SJSA1 (cell line): ENCODE measurements at regions not wholly inside any gene's neighbourhood (a gene's known extent, or its start where the extent isn't known, plus 50 kb on each side); places are given as distances from the start of the nearest gene placed in this dataset.

Experiments used
- DNase-seq, 2 experiments: peaks; one replicate each; pipeline ENCODE4 v3.0.0-alpha.2; 2015 to 2020; ENCODE audit warnings: low spot score in 2 of 2, low read depth in 1 of 2
- H3K27ac ChIP-seq: fragments of 250-450 bp; sonication (Bioruptor Pico); 2 replicates; pipeline ENCODE4 v1.5.1; 2020; ENCODE audit warnings: mild to moderate bottlenecking, moderate library complexity
- H3K27me3 ChIP-seq: fragments of 250-450 bp; sonication (Bioruptor Pico); replicated peaks from 2 replicates; pipeline ENCODE4 v1.5.1; 2020; ENCODE audit warnings: mild to moderate bottlenecking, moderate library complexity
- H3K36me3 ChIP-seq: fragments of 250-450 bp; sonication (Bioruptor Pico); 2 replicates; pipeline ENCODE4 v1.5.1; 2020; ENCODE audit warnings: mild to moderate bottlenecking
- H3K4me1 ChIP-seq: fragments of 250-450 bp; sonication (Bioruptor Pico); replicated peaks from 2 replicates; pipeline ENCODE4 v1.6.1; 2021; ENCODE audit warnings: mild to moderate bottlenecking
- H3K4me3 ChIP-seq: fragments of 250-450 bp; sonication (Bioruptor Pico); 2 replicates; pipeline ENCODE4 v1.5.1; 2020; ENCODE audit warnings: mild to moderate bottlenecking
- H3K9me3 ChIP-seq: fragments of 250-450 bp; sonication (Bioruptor Pico); replicated peaks from 2 replicates; pipeline ENCODE4 v1.5.1; 2020; ENCODE audit warnings: mild to moderate bottlenecking

GRCh38 chr2:204280262-204280668, 265.0 kb upstream of the PARD3B start:
- Histone ChIP-seq H3K4me1 (peaks cover 7% of the 10 kb centered on the region), H3K27me3 (no peaks in the 10 kb centered on the region), H3K4me3 (no peak overlapping the region), H3K27ac (no peak overlapping the region), H3K36me3 (no peaks in the 10 kb centered on the region), H3K9me3 (no peaks in the 10 kb centered on the region; the same call in 1 of the 2 replicates)
- DNase-seq, result no peak

GRCh38 chr2:204282081-204282480, 263.2 kb upstream of the PARD3B start:
- DNase-seq, result no peak
- no peak overlapping the region for H3K27ac ChIP-seq
- H3K4me3 ChIP-seq, result no peak overlapping the region
- H3K4me1 ChIP-seq, result peaks cover 7% of the 10 kb centered on the region
- no peaks in the 10 kb centered on the region for H3K36me3 ChIP-seq
- H3K9me3 ChIP-seq, result no peaks in the 10 kb centered on the region; the same call in 1 of the 2 replicates
- no peaks in the 10 kb centered on the region for H3K27me3 ChIP-seq

- Histone ChIP-seq H3K4me3 (no peak overlapping the region), H3K9me3 (no peaks in the 10 kb centered on the region; the same call in 1 of the 2 replicates), H3K27ac (no peak overlapping the region), H3K36me3 (no peaks in the 10 kb centered on the region), H3K4me1 (peaks cover 7% of the 10 kb centered on the region), H3K27me3 (no peaks in the 10 kb centered on the region)
- peak in 1 of 2 experiments; percentile 31 for DNase-seq
Observed at GRCh38 chr2:204282525-204282924, 262.8 kb upstream of the PARD3B start.

GRCh38 chr2:204289066-204289465, 256.2 kb upstream of the PARD3B start:
- Histone ChIP-seq H3K4me3 (no peak overlapping the region), H3K4me1 (peaks cover 7% of the 10 kb centered on the region; the same call in 1 of the 2 replicates), H3K36me3 (no peaks in the 10 kb centered on the region), H3K27ac (no peak overlapping the region), H3K9me3 (no peaks in the 10 kb centered on the region), H3K27me3 (no peaks in the 10 kb centered on the region)
- DNase-seq, result no peak

GRCh38 chr2:204292439-204292838, 252.8 kb upstream of the PARD3B start:
- H3K9me3 ChIP-seq, result no peaks in the 10 kb centered on the region
- no peak overlapping the region for H3K27ac ChIP-seq
- peaks cover 8% of the 10 kb centered on the region for H3K4me1 ChIP-seq
- H3K27me3 ChIP-seq, result no peaks in the 10 kb centered on the region
- DNase-seq, result no peak
- H3K4me3 ChIP-seq, result no peak overlapping the region
- no peaks in the 10 kb centered on the region for H3K36me3 ChIP-seq

- DNase-seq, result no peak
- Histone ChIP-seq H3K4me1 (peaks cover 6% of the 10 kb centered on the region), H3K27ac (no peak overlapping the region), H3K27me3 (no peaks in the 10 kb centered on the region), H3K4me3 (no peak overlapping the region), H3K36me3 (no peaks in the 10 kb centered on the region), H3K9me3 (no peaks in the 10 kb centered on the region)
Observed at GRCh38 chr2:204293884-204294747, 251.2 kb upstream of the PARD3B start.

DNA sequence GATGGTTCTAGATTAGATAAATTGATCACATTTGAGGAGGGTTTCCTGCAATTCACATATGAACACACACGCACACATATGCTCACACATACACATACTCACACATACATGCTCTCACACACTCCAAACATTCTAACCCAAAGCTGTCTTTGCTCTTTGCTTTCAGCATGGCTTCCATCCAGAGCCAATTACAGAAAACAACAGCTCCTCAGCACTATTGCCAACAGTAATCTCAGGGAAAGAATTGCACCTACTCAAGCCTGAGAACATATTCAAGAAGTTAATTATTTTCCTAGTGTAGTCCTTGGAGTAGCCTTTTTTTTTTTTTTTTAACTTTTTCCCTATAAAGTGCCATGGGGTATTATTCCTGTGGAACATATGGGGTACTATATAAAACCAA, 246.9 kb upstream of the PARD3B start:
- H3K4me3 ChIP-seq, result no peak overlapping the region
- no peaks in the 10 kb centered on the region for H3K27me3 ChIP-seq
- H3K36me3 ChIP-seq, result no peaks in the 10 kb centered on the region
- DNase-seq, result no peak
- H3K4me1 ChIP-seq, result peaks cover 4% of the 10 kb centered on the region
- H3K9me3 ChIP-seq, result no peaks in the 10 kb centered on the region
- no peak overlapping the region for H3K27ac ChIP-seq

DNA sequence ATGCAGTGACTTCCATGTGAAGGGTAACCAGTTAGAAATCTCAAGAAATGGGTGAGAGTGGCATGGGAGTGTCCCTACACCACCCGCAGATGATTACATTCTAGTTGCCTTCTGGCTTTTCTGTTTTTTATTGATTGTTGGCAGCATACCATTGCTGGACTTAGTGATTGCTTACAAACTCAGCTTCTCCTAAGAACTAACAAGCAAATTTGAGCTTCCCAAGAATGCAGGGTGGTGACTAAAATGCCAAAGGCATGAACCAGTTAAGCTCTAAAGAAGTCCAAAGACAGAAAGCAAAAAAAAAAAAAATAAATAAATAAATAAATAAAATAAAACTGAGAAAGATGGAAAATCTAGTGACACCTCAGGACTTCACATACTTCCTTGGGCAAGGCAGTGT, 245.5 kb upstream of the PARD3B start:
- Histone ChIP-seq H3K27ac (no peak overlapping the region), H3K4me1 (peaks cover 8% of the 10 kb centered on the region), H3K9me3 (no peaks in the 10 kb centered on the region), H3K27me3 (no peaks in the 10 kb centered on the region), H3K4me3 (no peak overlapping the region), H3K36me3 (no peaks in the 10 kb centered on the region)
- no peak for DNase-seq

GRCh38 chr2:204306667-204307066, 238.6 kb upstream of the PARD3B start:
- peak overlapping the region; percentile 36; the same call in 1 of the 2 replicates for H3K27ac ChIP-seq
- H3K27me3 ChIP-seq, result no peaks in the 10 kb centered on the region
- no peaks in the 10 kb centered on the region for H3K36me3 ChIP-seq
- no peaks in the 10 kb centered on the region; the same call in 1 of the 2 replicates for H3K9me3 ChIP-seq
- DNase-seq, result no peak
- H3K4me1 ChIP-seq, result peaks cover 28% of the 10 kb centered on the region
- H3K4me3 ChIP-seq, result no peak overlapping the region

DNA sequence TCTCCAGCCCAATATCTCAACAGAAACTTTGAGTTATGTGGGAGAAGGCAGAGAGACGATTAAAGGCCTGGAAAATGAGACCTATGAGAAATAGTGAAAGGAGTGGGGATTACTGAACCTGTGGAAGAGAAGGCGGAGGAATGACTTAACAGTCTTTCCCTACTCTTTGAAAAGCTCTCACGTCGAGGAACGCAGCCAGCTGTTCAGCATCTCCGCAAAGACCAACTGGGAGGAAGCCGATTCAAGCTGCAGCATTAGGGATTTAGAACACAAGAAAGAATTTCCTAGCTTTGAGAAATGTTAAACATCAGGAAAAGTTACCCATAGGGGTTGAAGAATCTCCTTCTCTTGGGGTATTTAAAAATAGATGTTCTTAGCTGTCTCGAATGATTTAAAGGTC, 233.2 kb upstream of the PARD3B start:
- DNase-seq, result no peak
- H3K9me3 ChIP-seq, result no peaks in the 10 kb centered on the region; the same call in 1 of the 2 replicates
- no peak overlapping the region for H3K27ac ChIP-seq
- H3K36me3 ChIP-seq, result no peaks in the 10 kb centered on the region
- H3K27me3 ChIP-seq, result no peaks in the 10 kb centered on the region
- no peak overlapping the region for H3K4me3 ChIP-seq
- H3K4me1 ChIP-seq, result peaks cover 47% of the 10 kb centered on the region

DNA sequence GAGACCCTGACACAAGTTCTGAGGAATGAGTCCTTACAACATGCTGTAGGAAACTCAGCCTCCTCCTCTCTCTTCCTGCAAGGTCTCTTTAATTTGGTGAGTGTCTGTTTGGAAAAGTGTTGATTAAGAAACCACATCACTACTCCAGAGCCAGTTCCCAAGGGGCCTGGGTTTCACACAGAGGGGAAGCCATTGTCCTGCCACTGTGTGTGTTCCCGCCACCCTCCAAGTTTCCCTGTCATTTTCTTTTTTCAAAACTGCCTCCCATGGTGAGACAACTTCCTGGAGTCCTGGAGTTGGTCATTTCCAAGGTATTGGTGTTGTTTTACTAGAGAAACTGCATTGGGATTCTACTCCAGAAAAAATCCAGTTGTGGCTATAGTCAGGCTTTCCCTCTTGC, 232.0 kb upstream of the PARD3B start:
- peak overlapping the region; percentile 71 for H3K27ac ChIP-seq
- no peaks in the 10 kb centered on the region for H3K36me3 ChIP-seq
- H3K4me3 ChIP-seq, result no peak overlapping the region
- H3K4me1 ChIP-seq, result peaks cover 40% of the 10 kb centered on the region
- peak; percentile 72 to 85 for DNase-seq
- H3K9me3 ChIP-seq, result no peaks in the 10 kb centered on the region; the same call in 1 of the 2 replicates
- no peaks in the 10 kb centered on the region for H3K27me3 ChIP-seq

GRCh38 chr2:204315236-204315662, 230.0 kb upstream of the PARD3B start:
- Histone ChIP-seq H3K4me3 (no peak overlapping the region), H3K27me3 (no peaks in the 10 kb centered on the region), H3K4me1 (peaks cover 40% of the 10 kb centered on the region), H3K36me3 (no peaks in the 10 kb centered on the region), H3K9me3 (no peaks in the 10 kb centered on the region; the same call in 1 of the 2 replicates), H3K27ac (no peak overlapping the region)
- no peak for DNase-seq

- Histone ChIP-seq H3K4me3 (no peak overlapping the region), H3K9me3 (0 out of 2 replicates have a peak, but pooled peaks cover 4% of the 10 kb centered on the region), H3K4me1 (peaks cover 46% of the 10 kb centered on the region), H3K27me3 (no peaks in the 10 kb centered on the region), H3K36me3 (no peaks in the 10 kb centered on the region), H3K27ac (no peak overlapping the region)
- no peak for DNase-seq
Observed at GRCh38 chr2:204317640-204318039, 227.6 kb upstream of the PARD3B start.

- Histone ChIP-seq H3K4me3 (no peak overlapping the region), H3K27me3 (no peaks in the 10 kb centered on the region), H3K9me3 (0 out of 2 replicates have a peak, but pooled peaks cover 4% of the 10 kb centered on the region), H3K27ac (peak overlapping the region; percentile 53), H3K4me1 (peaks cover 44% of the 10 kb centered on the region), H3K36me3 (peaks cover under 1% of the 10 kb centered on the region; the same call in 1 of the 2 replicates)
- DNase-seq, result peak; percentile 60 to 70
Observed at GRCh38 chr2:204321027-204321800, 224.1 kb upstream of the PARD3B start.
